Adrenal gland (tissue), 5 donors: ENCODE measurements at regions not wholly inside any gene's neighbourhood (a gene's known extent, or its start where the extent isn't known, plus 50 kb on each side); places are given as distances from the start of the nearest gene placed in this dataset.

Experiments used
- POLR2A ChIP-seq, 2 donors: fragments of 450-650 bp; IDR thresholded peaks; one replicate each; pipeline ENCODE4 v1.6.1; 2017; ENCODE audit warnings: antibody characterized with exemption in 2 of 2, mild to moderate bottlenecking in 2 of 2, moderate library complexity in 1 of 2
- TF ChIP-seq, protein P1 (sequence below), 6 experiments: fragments of 450-650 bp in 4 of 6; fragments of 200-600 bp in 2 of 6; sonication (generic) in 1 of 6; IDR thresholded peaks; 1 replicate in 5 of 6; 2 replicates in 1 of 6; pipeline versions ENCODE4 v1.5.1 to v1.8.0; 2016 to 2021; ENCODE audit warnings: antibody characterized with exemption in 6 of 6, mild to moderate bottlenecking in 2 of 6, moderate library complexity in 1 of 6
- donor health status: DM: no; HTN: no; CAD: no.

- TF ChIP-seq, protein P1, sequence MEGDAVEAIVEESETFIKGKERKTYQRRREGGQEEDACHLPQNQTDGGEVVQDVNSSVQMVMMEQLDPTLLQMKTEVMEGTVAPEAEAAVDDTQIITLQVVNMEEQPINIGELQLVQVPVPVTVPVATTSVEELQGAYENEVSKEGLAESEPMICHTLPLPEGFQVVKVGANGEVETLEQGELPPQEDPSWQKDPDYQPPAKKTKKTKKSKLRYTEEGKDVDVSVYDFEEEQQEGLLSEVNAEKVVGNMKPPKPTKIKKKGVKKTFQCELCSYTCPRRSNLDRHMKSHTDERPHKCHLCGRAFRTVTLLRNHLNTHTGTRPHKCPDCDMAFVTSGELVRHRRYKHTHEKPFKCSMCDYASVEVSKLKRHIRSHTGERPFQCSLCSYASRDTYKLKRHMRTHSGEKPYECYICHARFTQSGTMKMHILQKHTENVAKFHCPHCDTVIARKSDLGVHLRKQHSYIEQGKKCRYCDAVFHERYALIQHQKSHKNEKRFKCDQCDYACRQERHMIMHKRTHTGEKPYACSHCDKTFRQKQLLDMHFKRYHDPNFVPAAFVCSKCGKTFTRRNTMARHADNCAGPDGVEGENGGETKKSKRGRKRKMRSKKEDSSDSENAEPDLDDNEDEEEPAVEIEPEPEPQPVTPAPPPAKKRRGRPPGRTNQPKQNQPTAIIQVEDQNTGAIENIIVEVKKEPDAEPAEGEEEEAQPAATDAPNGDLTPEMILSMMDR (IDR thresholded peaks at IDR 0.05) = no peak
- no peak for TF ChIP-seq POLR2A (IDR thresholded peaks at IDR 0.05)
Observed at GRCh38 chr1:5639106-5639722, 353.0 kb downstream of the NPHP4 start.
